ENCODE measurements at regions not wholly inside any gene's neighbourhood (a gene's known extent, or its start where the extent isn't known, plus 50 kb on each side); places are given as distances from the start of the nearest gene placed in this dataset.

- Histone ChIP-seq H3K9ac (ENCODE audit: low read length) (no peak overlapping the region), H3K36me3 (ENCODE audit: insufficient read depth, low read length) (no peaks in the 10 kb centered on the region), H3K27me3 (ENCODE audit: insufficient read depth, low read length) (no peaks in the 10 kb centered on the region), H3K9me2 (ENCODE audit: low read depth, low read length) (no peaks in the 10 kb centered on the region), H3K27ac (ENCODE audit: low read depth, low read length, poor library complexity, severe bottlenecking) (no peak overlapping the region), H3K4me1 (ENCODE audit: insufficient read depth, low read length, severe bottlenecking) (no peaks in the 10 kb centered on the region), H3K9me3 (ENCODE audit: low read length) (no peaks in the 10 kb centered on the region), H4K20me1 (ENCODE audit: insufficient read depth, low read length) (no peaks in the 10 kb centered on the region), H3K4me2 (ENCODE audit: low read length) (no peak overlapping the region), H2AFZ (ENCODE audit: low read length) (no peak overlapping the region), H3F3A (ENCODE audit: insufficient read depth, low read length) (no peaks in the 10 kb centered on the region), H3K79me2 (ENCODE audit: insufficient read depth, low read length) (no peaks in the 10 kb centered on the region), H3K4me3 (ENCODE audit: low read depth, low read length, poor library complexity, severe bottlenecking) (no peak overlapping the region)
- no peak for TF ChIP-seq CTCF (IDR thresholded peaks at IDR 0.05; ENCODE audit: low read length)
These were observed 65.4 kb upstream of the BEND6 start for GRCh38 chr6:56889492-56889891.

DNA sequence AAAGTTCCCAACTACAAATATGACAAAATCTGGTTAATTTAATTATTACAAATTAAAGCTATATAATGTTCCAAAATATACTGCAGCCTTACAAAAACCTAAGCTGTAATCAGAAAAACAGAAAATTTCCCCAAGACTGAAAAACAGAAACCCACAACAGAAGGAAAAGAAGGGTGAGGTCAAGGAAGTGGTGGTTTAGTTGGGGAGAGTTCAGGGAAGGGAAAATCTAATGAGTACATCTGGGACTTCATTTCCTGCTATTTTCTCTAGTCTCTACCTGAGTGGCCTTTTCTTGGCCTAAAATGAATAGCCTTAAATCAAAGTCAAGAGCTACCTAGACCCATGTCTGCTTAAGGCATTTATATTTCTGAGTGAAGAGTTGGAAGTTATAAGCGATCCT lies 66.2 kb upstream of the BEND6 start:
- H3K4me2 ChIP-seq (ENCODE audit: low read length): no peak overlapping the region
- H3K9ac ChIP-seq (ENCODE audit: low read length): no peak overlapping the region
- H4K20me1 ChIP-seq (ENCODE audit: insufficient read depth, low read length): no peaks in the 10 kb centered on the region
- H3K36me3 ChIP-seq (ENCODE audit: insufficient read depth, low read length): no peaks in the 10 kb centered on the region
- no peaks in the 10 kb centered on the region for H3K79me2 ChIP-seq (ENCODE audit: insufficient read depth, low read length)
- H2AFZ ChIP-seq (ENCODE audit: low read length): no peak overlapping the region
- H3K9me2 ChIP-seq (ENCODE audit: low read depth, low read length): no peaks in the 10 kb centered on the region
- no peaks in the 10 kb centered on the region for H3F3A ChIP-seq (ENCODE audit: insufficient read depth, low read length)
- TF ChIP-seq CTCF (IDR thresholded peaks at IDR 0.05; ENCODE audit: low read length) (no peak), EZH2 (IDR thresholded peaks at IDR 0.05; ENCODE audit: borderline replicate concordance, low read length) (no peak)
- H3K4me1 ChIP-seq (ENCODE audit: insufficient read depth, low read length, severe bottlenecking): no peaks in the 10 kb centered on the region
- H3K27me3 ChIP-seq (ENCODE audit: insufficient read depth, low read length): no peaks in the 10 kb centered on the region
- H3K27ac ChIP-seq (ENCODE audit: low read depth, low read length, poor library complexity, severe bottlenecking): no peak overlapping the region
- no peak overlapping the region for H3K4me3 ChIP-seq (ENCODE audit: low read depth, low read length, poor library complexity, severe bottlenecking)
- no peaks in the 10 kb centered on the region for H3K9me3 ChIP-seq (ENCODE audit: low read length)

DNA sequence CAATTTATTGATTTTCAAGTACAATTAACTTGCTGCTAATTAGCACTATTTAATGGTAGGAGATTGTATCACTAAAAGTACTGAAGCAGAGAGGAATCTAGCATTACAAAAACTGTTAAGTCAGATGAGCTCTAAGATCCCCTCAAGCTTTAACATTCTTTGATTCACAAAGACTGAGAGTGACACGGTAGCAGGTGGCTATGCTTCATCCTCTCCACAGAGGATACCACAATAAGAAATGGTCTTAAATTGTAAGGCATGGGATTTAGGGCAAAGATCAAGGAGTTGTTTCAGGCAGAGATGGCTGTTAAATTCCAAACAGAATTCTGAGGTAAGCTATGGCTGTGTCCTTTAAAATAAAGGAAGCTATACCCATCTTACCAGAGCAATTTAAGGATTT lies 67.8 kb upstream of the BEND6 start:
- H4K20me1 ChIP-seq (ENCODE audit: insufficient read depth, low read length): no peaks in the 10 kb centered on the region
- no peak for TF ChIP-seq CTCF (IDR thresholded peaks at IDR 0.05; ENCODE audit: low read length)
- TF ChIP-seq EZH2 (IDR thresholded peaks at IDR 0.05; ENCODE audit: borderline replicate concordance, low read length): no peak
- no peaks in the 10 kb centered on the region for H3K9me3 ChIP-seq (ENCODE audit: low read length)
- no peak overlapping the region for H3K4me2 ChIP-seq (ENCODE audit: low read length)
- H3F3A ChIP-seq (ENCODE audit: insufficient read depth, low read length): no peaks in the 10 kb centered on the region
- no peaks in the 10 kb centered on the region; the same call in 1 of the 2 replicates for H3K9me2 ChIP-seq (ENCODE audit: low read depth, low read length)
- H3K27ac ChIP-seq (ENCODE audit: low read depth, low read length, poor library complexity, severe bottlenecking): no peak overlapping the region
- no peaks in the 10 kb centered on the region for H3K79me2 ChIP-seq (ENCODE audit: insufficient read depth, low read length)
- H3K4me1 ChIP-seq (ENCODE audit: insufficient read depth, low read length, severe bottlenecking): no peaks in the 10 kb centered on the region
- no peak overlapping the region for H3K9ac ChIP-seq (ENCODE audit: low read length)
- no peaks in the 10 kb centered on the region for H3K36me3 ChIP-seq (ENCODE audit: insufficient read depth, low read length)
- no peak overlapping the region for H3K4me3 ChIP-seq (ENCODE audit: low read depth, low read length, poor library complexity, severe bottlenecking)
- H3K27me3 ChIP-seq (ENCODE audit: insufficient read depth, low read length): no peaks in the 10 kb centered on the region
- no peak overlapping the region for H2AFZ ChIP-seq (ENCODE audit: low read length)

All from OCI-LY1 (cell line).